Esophagus muscularis mucosa (tissue), 4 donors: ENCODE measurements at regions not wholly inside any gene's neighbourhood (a gene's known extent, or its start where the extent isn't known, plus 50 kb on each side); places are given as distances from the start of the nearest gene placed in this dataset.
A peak's percentile ranks its signal among the peaks of the same experiment; 100 is the strongest.

Experiments
- DNase-seq: peaks from one replicate; pipeline ENCODE4 v3.0.0-alpha.2; 2017; ENCODE audit errors: extremely low spot score
- H3K27ac ChIP-seq, 4 donors: fragments of 200-600 bp; sonication (generic); replicated peaks in 1 of 4; 1 replicate in 3 of 4; 2 replicates in 1 of 4; pipeline ENCODE4 v1.5.1; 2016 to 2019; ENCODE audit warnings: mild to moderate bottlenecking in 1 of 4
- H3K27me3 ChIP-seq, 4 donors: fragments of 200-600 bp; sonication (generic); one replicate each; pipeline versions ENCODE4 v1.5.1 to v1.6.0; 2016 to 2019
- H3K36me3 ChIP-seq, 4 donors: fragments of 200-600 bp; sonication (generic); one replicate each; pipeline ENCODE4 v1.5.1; 2016 to 2019
- H3K4me1 ChIP-seq, 4 donors: fragments of 200-600 bp; sonication (generic); one replicate each; pipeline ENCODE4 v1.5.1; 2016 to 2019
- H3K4me3 ChIP-seq, 4 donors: fragments of 200-600 bp; sonication (generic); 1 replicate in 2 of 4; 2 replicates in 2 of 4; pipeline ENCODE4 v1.5.1; 2016 to 2019; ENCODE audit warnings: mild to moderate bottlenecking in 4 of 4, moderate library complexity in 1 of 4
- H3K9me3 ChIP-seq, 4 donors: fragments of 200-600 bp; sonication (generic); 1 replicate in 3 of 4; 2 replicates in 1 of 4; pipeline ENCODE4 v1.5.1; 2016 to 2019
- CTCF ChIP-seq, 3 experiments: fragments of 200-600 bp in 2 of 3; fragments of 450-650 bp in 1 of 3; sonication (generic) in 2 of 3; IDR thresholded peaks; one replicate each; pipeline ENCODE4 v1.5.1; 2017 to 2019; ENCODE audit warnings: antibody characterized with exemption in 3 of 3, mild to moderate bottlenecking in 2 of 3, moderate library complexity in 1 of 3
- EP300 ChIP-seq: sonication (generic); formaldehyde crosslinking; IDR thresholded peaks from one replicate; pipeline ENCODE4 v1.6.1; 2017; ENCODE audit warnings: antibody characterized with exemption
- POLR2A ChIP-seq: fragments of 450-650 bp; IDR thresholded peaks from one replicate; pipeline ENCODE4 v1.6.1; 2017; ENCODE audit warnings: antibody characterized with exemption, moderate library complexity, mild to moderate bottlenecking, low read depth
- POLR2AphosphoS5 ChIP-seq, 2 donors: sonication (generic); formaldehyde crosslinking; IDR thresholded peaks; one replicate each; pipeline ENCODE4 v1.6.1; 2017; ENCODE audit warnings: antibody characterized with exemption in 2 of 2
- WGBS: methylation state at CpG from one replicate; pipeline ENCODE4 v1.1.5; 2018; 5-methylcytosine and 5-hydroxymethylcytosine counted together
- intact Hi-C: fragments of 100-400 bp; cut with DNase I; formaldehyde crosslinking; loops from one replicate; pipeline ENCODE4 v1.15.1; 2023

GRCh38 chr11:19436932-19437331 is 196.2 kb upstream of the E2F8 start:
- intact Hi-C loops = no loop called here
- TF ChIP-seq EP300 (no peak), POLR2A (no peak), POLR2AphosphoS5 (IDR thresholded peaks at IDR 0.05) (no peak), CTCF (IDR thresholded peaks at IDR 0.05) (no peak)
- peaks cover 0 to 5% (median 0%) of the 10 kb centered on the region in 4 donors for H3K4me1 ChIP-seq
- H3K4me3 ChIP-seq = no peak overlapping the region
- no peaks in the 10 kb centered on the region for H3K27me3 ChIP-seq
- no peak for DNase-seq
- no peak overlapping the region for H3K27ac ChIP-seq
- no peaks in the 10 kb centered on the region for H3K36me3 ChIP-seq
- H3K9me3 ChIP-seq = peaks cover 0 to 7% (median 0%) of the 10 kb centered on the region in 4 donors

GRCh38 chr11:19435306-19435989 is 194.7 kb upstream of the E2F8 start:
- intact Hi-C loops = no loop called here

GRCh38 chr11:19433791-19434190 is 193.0 kb upstream of the E2F8 start:
- H3K4me1 ChIP-seq = no peaks in the 10 kb centered on the region
- H3K27ac ChIP-seq = no peak overlapping the region
- DNase-seq = peak; percentile 21
- no peak overlapping the region for H3K4me3 ChIP-seq
- H3K36me3 ChIP-seq = no peaks in the 10 kb centered on the region
- intact Hi-C loops = no loop called here
- no peak for TF ChIP-seq POLR2AphosphoS5 (IDR thresholded peaks at IDR 0.05)
- no peak for TF ChIP-seq CTCF (IDR thresholded peaks at IDR 0.05)
- TF ChIP-seq EP300 = no peak
- no peak for TF ChIP-seq POLR2A
- H3K9me3 ChIP-seq = peaks cover 0 to 7% (median 0%) of the 10 kb centered on the region in 4 donors
- H3K27me3 ChIP-seq = peaks cover 0 to 22% (median 3%) of the 10 kb centered on the region in 4 donors
- WGBS = 86% methylated on average over 1 of the region's 1 CpG

More at GRCh38 chr11:19435306-19435989, 194.7 kb upstream of the E2F8 start:
- 78% methylated on average over 5 of the region's 5 CpGs for WGBS
- no peaks in the 10 kb centered on the region for H3K4me1 ChIP-seq
- no peak overlapping the region for H3K27ac ChIP-seq
- peaks cover 0 to 7% (median 0%) of the 10 kb centered on the region in 4 donors for H3K9me3 ChIP-seq
- no peak for TF ChIP-seq EP300
- TF ChIP-seq POLR2AphosphoS5 (IDR thresholded peaks at IDR 0.05) = no peak
- TF ChIP-seq POLR2A = no peak
- no peak for TF ChIP-seq CTCF (IDR thresholded peaks at IDR 0.05)
- H3K27me3 ChIP-seq = peaks cover 0 to 7% (median 2%) of the 10 kb centered on the region in 4 donors
- no peak for DNase-seq
- no peaks in the 10 kb centered on the region for H3K36me3 ChIP-seq
- H3K4me3 ChIP-seq = no peak overlapping the region

- H3K27ac ChIP-seq = no peak overlapping the region
- 82% methylated on average over 2 of the region's 2 CpGs for WGBS
- peaks cover 0 to 23% (median 3%) of the 10 kb centered on the region in 4 donors for H3K27me3 ChIP-seq
Observed at GRCh38 chr11:19433367-19433766, 192.6 kb upstream of the E2F8 start.

More at GRCh38 chr11:19433367-19433766, 192.6 kb upstream of the E2F8 start:
- Histone ChIP-seq H3K9me3 (peaks cover 0 to 7% (median 0%) of the 10 kb centered on the region in 4 donors), H3K36me3 (no peaks in the 10 kb centered on the region), H3K4me3 (no peak overlapping the region), H3K4me1 (no peaks in the 10 kb centered on the region)
- peak; percentile 39 for DNase-seq
- TF ChIP-seq EP300 (no peak), POLR2A (no peak), CTCF (IDR thresholded peaks at IDR 0.05) (no peak), POLR2AphosphoS5 (IDR thresholded peaks at IDR 0.05) (no peak)
- intact Hi-C loops = no loop called here
